ENCODE measurements at regions not wholly inside any gene's neighbourhood (a gene's known extent, or its start where the extent isn't known, plus 50 kb on each side); places are given as distances from the start of the nearest gene placed in this dataset.
"Not testable (repeated sequence)": the region's sequence is repeated elsewhere in the genome, so short reads cannot be mapped to it uniquely, and the experiment has no call there.

- no peak for DNase-seq
These were observed 249.1 kb downstream of the LRIG3 start for GRCh38 chr12:58671196-58671595.

- DNase-seq = no peak
These were observed 247.3 kb downstream of the LRIG3 start for GRCh38 chr12:58673021-58673420.

GRCh38 chr12:58677833-58678232 is 242.5 kb downstream of the LRIG3 start:
- not testable (repeated sequence) for DNase-seq

GRCh38 chr12:58678753-58679152 is 241.6 kb downstream of the LRIG3 start:
- no peak for DNase-seq

GRCh38 chr12:58681730-58682129 is 238.6 kb downstream of the LRIG3 start:
- DNase-seq = no peak

GRCh38 chr12:58695263-58695662 is 225.0 kb downstream of the LRIG3 start:
- DNase-seq = no peak

- DNase-seq = no peak
These were observed 218.8 kb downstream of the LRIG3 start for GRCh38 chr12:58701536-58701935.

- no peak for DNase-seq
These were observed 216.4 kb downstream of the LRIG3 start for GRCh38 chr12:58703866-58704265.

GRCh38 chr12:58704770-58705169 is 215.5 kb downstream of the LRIG3 start:
- DNase-seq = not testable (repeated sequence)

GRCh38 chr12:58710901-58711300 is 209.4 kb downstream of the LRIG3 start:
- DNase-seq = no peak

GRCh38 chr12:58711974-58712373 is 208.3 kb downstream of the LRIG3 start:
- DNase-seq = no peak

GRCh38 chr12:58712976-58713375 is 207.3 kb downstream of the LRIG3 start:
- no peak for DNase-seq

- DNase-seq = no peak
These were observed 201.1 kb downstream of the LRIG3 start for GRCh38 chr12:58719161-58719560.

GRCh38 chr12:58720421-58720820 is 199.9 kb downstream of the LRIG3 start:
- no peak for DNase-seq

GRCh38 chr12:58725400-58726105 is 194.8 kb downstream of the LRIG3 start:
- DNase-seq = no peak

- no peak for DNase-seq
These were observed 192.8 kb downstream of the LRIG3 start for GRCh38 chr12:58727521-58727920.

GRCh38 chr12:58728397-58728796 is 191.9 kb downstream of the LRIG3 start:
- no peak for DNase-seq

GRCh38 chr12:58731096-58731495 is 189.2 kb downstream of the LRIG3 start:
- no peak for DNase-seq

GRCh38 chr12:58732894-58733293 is 187.4 kb downstream of the LRIG3 start:
- DNase-seq = no peak

GRCh38 chr12:58741226-58741625 is 179.1 kb downstream of the LRIG3 start:
- DNase-seq = no peak

- DNase-seq = no peak
These were observed 174.8 kb downstream of the LRIG3 start for GRCh38 chr12:58745348-58746125.

GRCh38 chr12:58747533-58747932 is 172.8 kb downstream of the LRIG3 start:
- no peak for DNase-seq

- DNase-seq = no peak
These were observed 169.8 kb downstream of the LRIG3 start for GRCh38 chr12:58750484-58750883.

- no peak for DNase-seq
These were observed 162.9 kb downstream of the LRIG3 start for GRCh38 chr12:58757422-58757821.
